OCI-LY3 (cell line): ENCODE measurements at regions not wholly inside any gene's neighbourhood (a gene's known extent, or its start where the extent isn't known, plus 50 kb on each side); places are given as distances from the start of the nearest gene placed in this dataset.

ENCODE experiments used
- H2AFZ ChIP-seq: fragments of 200-600, 300-600 bp; shearing (Covaris generic); 2 replicates; pipeline ENCODE4 v1.6.0; 2014; ENCODE audit warnings: antibody characterized with exemption, low read depth, low read length
- H3K27ac ChIP-seq: fragments of 200-600, 300-600 bp; sonication (generic); 2 replicates; pipeline ENCODE4 v1.5.1; 2014; ENCODE audit warnings: mild to moderate bottlenecking, low read length, moderate library complexity, mixed read lengths
- H3K27me3 ChIP-seq: fragments of 200-600, 300-600 bp; sonication (generic); 2 replicates; pipeline ENCODE4 v1.6.1; 2014; ENCODE audit warnings: low read depth, low read length, mixed read lengths
- H3K36me3 ChIP-seq: fragments of 200-600, 300-600 bp; sonication (generic); replicated peaks from 2 replicates; pipeline ENCODE3; 2014; ENCODE audit warnings: low read depth, low read length, mixed read lengths
- H3K4me1 ChIP-seq: fragments of 300-600, 200-600 bp; sonication (generic); 2 replicates; pipeline ENCODE4 v1.6.1; 2014; ENCODE audit warnings: low read length, mixed read lengths
- H3K4me2 ChIP-seq: fragments of 200-600, 300-600 bp; sonication (generic); 2 replicates; pipeline ENCODE4 v1.6.1; 2014; ENCODE audit warnings: low read length, mixed read lengths
- H3K4me3 ChIP-seq: fragments of 300-600, 200-600 bp; sonication (generic); 2 replicates; pipeline ENCODE4 v1.5.1; 2014; ENCODE audit warnings: antibody characterized with exemption, mild to moderate bottlenecking, low read length, moderate library complexity
- H3K79me2 ChIP-seq: fragments of 300-600, 200-600 bp; shearing (Covaris generic); 2 replicates; pipeline ENCODE4 v1.6.1; 2014; ENCODE audit warnings: mild to moderate bottlenecking, low read length, mixed read lengths
- H3K9ac ChIP-seq: fragments of 300-600, 200-600 bp; shearing (Covaris generic); 2 replicates; pipeline ENCODE4 v1.6.0; 2014; ENCODE audit warnings: mild to moderate bottlenecking, low read length, moderate library complexity
- H3K9me3 ChIP-seq: fragments of 200-600, 300-600 bp; shearing (Covaris generic); 2 replicates; pipeline ENCODE4 v1.6.1; 2014; ENCODE audit warnings: low read length, mixed read lengths; ENCODE audit not compliant: insufficient read depth
- H4K20me1 ChIP-seq: fragments of 200-600, 300-600 bp; sonication (generic); 2 replicates; pipeline ENCODE4 v1.6.1; 2016; ENCODE audit warnings: low read length, mixed read lengths; ENCODE audit not compliant: insufficient read depth
- EZH2phosphoT487 ChIP-seq: fragments of 200-600 bp; shearing (Covaris generic); IDR thresholded peaks from 2 replicates; pipeline ENCODE4 v1.6.1; 2018; ENCODE audit warnings: antibody characterized with exemption, mixed run types, low read depth
- TF ChIP-seq, protein P1 (sequence below): fragments of 200-600, 300-600 bp; sonication (generic); IDR thresholded peaks from 2 replicates; pipeline ENCODE4 v1.5.1; 2014; ENCODE audit warnings: antibody characterized with exemption, low read length, low read depth

DNA sequence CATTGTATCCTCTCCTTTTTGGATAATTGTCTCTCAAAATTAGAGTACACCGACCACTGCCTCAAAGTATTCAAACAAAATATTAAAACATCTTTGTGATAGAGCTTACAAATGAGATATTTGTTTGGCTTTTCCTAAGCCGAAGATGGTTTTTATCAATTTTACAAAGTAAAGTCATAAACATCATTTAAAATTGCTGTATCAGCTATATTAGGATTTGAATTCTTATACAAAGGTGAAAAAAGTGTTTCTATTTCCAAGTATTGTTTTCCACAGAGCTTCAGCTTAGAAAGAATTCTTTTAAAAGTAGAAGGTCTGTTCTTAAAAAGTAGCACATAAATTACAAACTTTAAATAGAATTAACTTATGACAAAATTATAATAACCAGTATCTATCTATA is 116.6 kb upstream of the IFNE start:
- no peaks in the 10 kb centered on the region for H3K36me3 ChIP-seq
- TF ChIP-seq, protein P1, sequence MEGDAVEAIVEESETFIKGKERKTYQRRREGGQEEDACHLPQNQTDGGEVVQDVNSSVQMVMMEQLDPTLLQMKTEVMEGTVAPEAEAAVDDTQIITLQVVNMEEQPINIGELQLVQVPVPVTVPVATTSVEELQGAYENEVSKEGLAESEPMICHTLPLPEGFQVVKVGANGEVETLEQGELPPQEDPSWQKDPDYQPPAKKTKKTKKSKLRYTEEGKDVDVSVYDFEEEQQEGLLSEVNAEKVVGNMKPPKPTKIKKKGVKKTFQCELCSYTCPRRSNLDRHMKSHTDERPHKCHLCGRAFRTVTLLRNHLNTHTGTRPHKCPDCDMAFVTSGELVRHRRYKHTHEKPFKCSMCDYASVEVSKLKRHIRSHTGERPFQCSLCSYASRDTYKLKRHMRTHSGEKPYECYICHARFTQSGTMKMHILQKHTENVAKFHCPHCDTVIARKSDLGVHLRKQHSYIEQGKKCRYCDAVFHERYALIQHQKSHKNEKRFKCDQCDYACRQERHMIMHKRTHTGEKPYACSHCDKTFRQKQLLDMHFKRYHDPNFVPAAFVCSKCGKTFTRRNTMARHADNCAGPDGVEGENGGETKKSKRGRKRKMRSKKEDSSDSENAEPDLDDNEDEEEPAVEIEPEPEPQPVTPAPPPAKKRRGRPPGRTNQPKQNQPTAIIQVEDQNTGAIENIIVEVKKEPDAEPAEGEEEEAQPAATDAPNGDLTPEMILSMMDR = no peak
- TF ChIP-seq EZH2phosphoT487 = no peak
- no peaks in the 10 kb centered on the region for H3K4me1 ChIP-seq
- H3K27ac ChIP-seq = no peak overlapping the region
- H3K9ac ChIP-seq = no peak overlapping the region
- no peaks in the 10 kb centered on the region for H3K9me3 ChIP-seq
- H2AFZ ChIP-seq = no peak overlapping the region
- 0 out of 2 replicates have a peak, but pooled peaks cover 2% of the 10 kb centered on the region for H3K27me3 ChIP-seq
- H3K4me2 ChIP-seq = no peak overlapping the region
- H3K4me3 ChIP-seq = no peak overlapping the region
- no peaks in the 10 kb centered on the region for H4K20me1 ChIP-seq
- H3K79me2 ChIP-seq = no peaks in the 10 kb centered on the region

DNA sequence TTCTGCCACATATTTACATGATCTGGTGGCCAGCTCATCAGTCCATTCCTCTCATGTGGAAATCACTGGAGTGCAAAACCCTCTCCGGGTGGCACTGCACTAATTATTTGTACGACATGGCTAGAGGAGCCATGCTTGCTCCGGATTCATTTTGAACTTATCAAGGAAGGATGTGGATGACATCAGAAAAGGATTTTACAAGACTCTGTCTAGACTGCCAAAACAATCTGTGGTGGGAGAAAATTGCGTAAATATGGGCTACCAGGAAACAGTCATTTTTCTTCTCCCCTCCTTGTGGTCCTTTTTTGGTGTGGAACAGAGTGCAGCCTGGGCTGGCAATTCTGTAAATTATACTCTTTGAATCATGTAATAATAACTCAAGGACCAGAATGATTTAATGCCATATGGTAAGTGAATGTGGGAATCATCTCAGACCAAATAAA is 123.4 kb upstream of the IFNE start:
- H3K27me3 ChIP-seq = peaks cover 27% of the 10 kb centered on the region
- H4K20me1 ChIP-seq = no peaks in the 10 kb centered on the region
- H3K9me3 ChIP-seq = no peaks in the 10 kb centered on the region
- no peak overlapping the region for H3K9ac ChIP-seq
- H3K4me2 ChIP-seq = no peak overlapping the region
- no peaks in the 10 kb centered on the region for H3K79me2 ChIP-seq
- H2AFZ ChIP-seq = no peak overlapping the region
- no peak for TF ChIP-seq EZH2phosphoT487
- TF ChIP-seq, protein P1 = no peak
- H3K27ac ChIP-seq = no peak overlapping the region
- no peak overlapping the region for H3K4me3 ChIP-seq
- H3K36me3 ChIP-seq = no peaks in the 10 kb centered on the region
- H3K4me1 ChIP-seq = no peaks in the 10 kb centered on the region

DNA sequence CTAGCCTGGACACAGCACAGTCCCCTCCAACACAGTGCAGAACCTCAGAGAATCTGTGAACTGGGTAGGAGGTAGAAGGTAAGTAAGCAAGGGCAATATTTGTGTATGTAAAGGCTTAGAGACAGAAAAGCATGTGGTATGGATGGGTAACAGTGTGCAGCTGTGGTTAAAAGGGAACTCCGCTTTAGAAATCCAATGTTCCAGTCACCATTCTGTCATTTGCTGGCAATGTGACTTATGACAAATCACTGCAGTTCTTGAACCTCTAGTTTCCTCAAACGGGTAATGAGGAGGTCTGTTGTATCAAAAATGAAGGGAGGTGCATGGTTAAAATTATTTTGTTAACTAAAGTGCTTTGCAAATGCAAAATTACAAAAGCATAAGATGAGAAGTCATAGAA is 125.5 kb upstream of the IFNE start:
- Histone ChIP-seq H3K9me3 (no peaks in the 10 kb centered on the region), H4K20me1 (no peaks in the 10 kb centered on the region), H3K4me2 (no peak overlapping the region), H3K36me3 (no peaks in the 10 kb centered on the region), H2AFZ (no peak overlapping the region), H3K27ac (no peak overlapping the region), H3K9ac (no peak overlapping the region), H3K4me1 (no peaks in the 10 kb centered on the region), H3K79me2 (no peaks in the 10 kb centered on the region), H3K4me3 (no peak overlapping the region), H3K27me3 (peaks cover 40% of the 10 kb centered on the region)
- TF ChIP-seq, protein P1 = no peak
- TF ChIP-seq EZH2phosphoT487 = no peak

DNA sequence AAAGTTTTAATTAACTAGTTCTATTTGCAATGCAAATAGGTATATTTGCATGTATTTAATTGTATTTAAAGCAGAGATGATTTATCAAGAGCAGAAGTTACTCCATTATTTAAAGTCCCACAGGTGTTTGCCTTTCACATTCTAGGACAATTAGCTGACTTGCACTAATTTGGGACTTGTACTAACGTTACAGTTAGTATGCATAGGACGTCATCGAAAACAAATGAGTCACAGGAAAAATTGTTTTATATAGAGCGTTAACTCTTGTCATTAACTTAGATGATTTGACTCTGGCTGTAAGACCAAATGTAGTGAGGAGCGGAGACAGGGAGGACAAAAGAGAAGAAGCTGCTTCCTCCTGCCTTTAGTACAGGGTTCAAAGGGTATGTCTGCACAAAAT is 126.1 kb upstream of the IFNE start:
- Histone ChIP-seq H3K4me2 (no peak overlapping the region), H3K79me2 (no peaks in the 10 kb centered on the region), H3K9me3 (no peaks in the 10 kb centered on the region), H3K27me3 (peaks cover 40% of the 10 kb centered on the region), H3K4me1 (no peaks in the 10 kb centered on the region), H3K36me3 (no peaks in the 10 kb centered on the region), H3K4me3 (no peak overlapping the region), H3K27ac (no peak overlapping the region), H2AFZ (no peak overlapping the region), H4K20me1 (no peaks in the 10 kb centered on the region), H3K9ac (no peak overlapping the region)
- TF ChIP-seq, protein P1 = no peak
- no peak for TF ChIP-seq EZH2phosphoT487
